Ishikawa (cell line): ENCODE measurements at regions not wholly inside any gene's neighbourhood (a gene's known extent, or its start where the extent isn't known, plus 50 kb on each side); places are given as distances from the start of the nearest gene placed in this dataset.

Experiments used
- CEBPB ChIP-seq: IDR thresholded peaks from 2 replicates; pipeline ENCODE4 v1.6.1; 2012
- CREB1 ChIP-seq: IDR thresholded peaks from 2 replicates; pipeline ENCODE4 v1.6.1; 2012; ENCODE audit warnings: low read depth
- EGR1 ChIP-seq: IDR thresholded peaks from 2 replicates; pipeline ENCODE4 v1.6.1; 2012
- EP300 ChIP-seq: IDR thresholded peaks from 2 replicates; pipeline ENCODE4 v1.6.1; 2012; ENCODE audit warnings: borderline replicate concordance
- FOXM1 ChIP-seq: IDR thresholded peaks from 2 replicates; pipeline ENCODE4 v1.6.1; 2012; ENCODE audit warnings: low read depth, borderline replicate concordance
- MAX ChIP-seq: IDR thresholded peaks from 2 replicates; pipeline ENCODE4 v1.6.1; 2012
- NFIC ChIP-seq: IDR thresholded peaks from 2 replicates; pipeline ENCODE4 v1.6.1; 2012
- RAD21 ChIP-seq: IDR thresholded peaks from 2 replicates; pipeline ENCODE4 v1.6.1; 2012; ENCODE audit warnings: low read depth
- TAF1 ChIP-seq: IDR thresholded peaks from 2 replicates; pipeline ENCODE4 v1.6.1; 2012; ENCODE audit warnings: low read depth, mild to moderate bottlenecking
- TCF12 ChIP-seq: IDR thresholded peaks from 2 replicates; pipeline ENCODE4 v1.6.1; 2012; ENCODE audit warnings: low read depth
- TEAD4 ChIP-seq: IDR thresholded peaks from 2 replicates; pipeline ENCODE4 v1.6.1; 2012
- USF1 ChIP-seq: IDR thresholded peaks from 2 replicates; pipeline ENCODE4 v1.6.1; 2012
- YY1 ChIP-seq: IDR thresholded peaks from 2 replicates; pipeline ENCODE4 v1.6.1; 2012; ENCODE audit warnings: low read depth
- ZBTB7A ChIP-seq: IDR thresholded peaks from 2 replicates; pipeline ENCODE4 v1.6.1; 2012; ENCODE audit warnings: low read depth
- TF ChIP-seq, protein P1 (sequence below): IDR thresholded peaks from 2 replicates; pipeline ENCODE4 v1.6.1; 2012; ENCODE audit warnings: low read depth, mild to moderate bottlenecking

DNA sequence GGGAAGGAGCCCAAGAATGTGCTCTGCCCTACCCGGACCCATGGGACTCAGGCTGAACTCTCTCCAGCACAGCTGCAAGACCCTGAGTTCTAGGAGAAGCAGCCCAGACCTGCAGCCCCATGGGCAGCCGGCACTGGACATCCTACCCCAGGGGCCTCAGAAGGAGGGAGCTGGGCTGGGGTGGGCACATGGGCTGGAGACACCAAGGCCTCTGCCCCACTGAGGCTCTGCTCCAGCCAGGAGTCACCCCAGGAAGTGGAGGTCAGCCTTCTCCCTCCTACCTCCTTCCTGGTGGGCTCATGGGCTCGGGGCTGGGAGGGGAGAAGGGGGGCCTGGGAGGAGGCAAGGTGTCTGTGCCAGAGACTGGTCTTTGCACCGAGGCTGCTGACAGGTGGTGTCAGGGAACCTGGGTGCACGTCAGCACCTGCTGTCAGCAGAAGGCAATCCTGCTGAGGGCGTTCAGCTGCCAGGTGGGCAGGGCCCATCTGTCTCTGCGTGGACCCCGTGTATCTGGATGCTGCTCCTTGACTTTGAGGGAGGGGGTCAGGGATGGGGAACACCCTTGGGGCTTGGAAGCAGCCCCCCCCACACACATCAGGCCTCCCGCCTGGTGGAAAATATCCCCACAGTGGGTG, 95.2 kb downstream of the PDGFA start:
- TF ChIP-seq USF1 (no peak), EGR1 (no peak), CREB1 (no peak), EP300 (no peak), RAD21 (no peak), YY1 (no peak), TAF1 (no peak), ZBTB7A (no peak)
- TF ChIP-seq, protein P1, sequence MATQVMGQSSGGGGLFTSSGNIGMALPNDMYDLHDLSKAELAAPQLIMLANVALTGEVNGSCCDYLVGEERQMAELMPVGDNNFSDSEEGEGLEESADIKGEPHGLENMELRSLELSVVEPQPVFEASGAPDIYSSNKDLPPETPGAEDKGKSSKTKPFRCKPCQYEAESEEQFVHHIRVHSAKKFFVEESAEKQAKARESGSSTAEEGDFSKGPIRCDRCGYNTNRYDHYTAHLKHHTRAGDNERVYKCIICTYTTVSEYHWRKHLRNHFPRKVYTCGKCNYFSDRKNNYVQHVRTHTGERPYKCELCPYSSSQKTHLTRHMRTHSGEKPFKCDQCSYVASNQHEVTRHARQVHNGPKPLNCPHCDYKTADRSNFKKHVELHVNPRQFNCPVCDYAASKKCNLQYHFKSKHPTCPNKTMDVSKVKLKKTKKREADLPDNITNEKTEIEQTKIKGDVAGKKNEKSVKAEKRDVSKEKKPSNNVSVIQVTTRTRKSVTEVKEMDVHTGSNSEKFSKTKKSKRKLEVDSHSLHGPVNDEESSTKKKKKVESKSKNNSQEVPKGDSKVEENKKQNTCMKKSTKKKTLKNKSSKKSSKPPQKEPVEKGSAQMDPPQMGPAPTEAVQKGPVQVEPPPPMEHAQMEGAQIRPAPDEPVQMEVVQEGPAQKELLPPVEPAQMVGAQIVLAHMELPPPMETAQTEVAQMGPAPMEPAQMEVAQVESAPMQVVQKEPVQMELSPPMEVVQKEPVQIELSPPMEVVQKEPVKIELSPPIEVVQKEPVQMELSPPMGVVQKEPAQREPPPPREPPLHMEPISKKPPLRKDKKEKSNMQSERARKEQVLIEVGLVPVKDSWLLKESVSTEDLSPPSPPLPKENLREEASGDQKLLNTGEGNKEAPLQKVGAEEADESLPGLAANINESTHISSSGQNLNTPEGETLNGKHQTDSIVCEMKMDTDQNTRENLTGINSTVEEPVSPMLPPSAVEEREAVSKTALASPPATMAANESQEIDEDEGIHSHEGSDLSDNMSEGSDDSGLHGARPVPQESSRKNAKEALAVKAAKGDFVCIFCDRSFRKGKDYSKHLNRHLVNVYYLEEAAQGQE = no peak

DNA sequence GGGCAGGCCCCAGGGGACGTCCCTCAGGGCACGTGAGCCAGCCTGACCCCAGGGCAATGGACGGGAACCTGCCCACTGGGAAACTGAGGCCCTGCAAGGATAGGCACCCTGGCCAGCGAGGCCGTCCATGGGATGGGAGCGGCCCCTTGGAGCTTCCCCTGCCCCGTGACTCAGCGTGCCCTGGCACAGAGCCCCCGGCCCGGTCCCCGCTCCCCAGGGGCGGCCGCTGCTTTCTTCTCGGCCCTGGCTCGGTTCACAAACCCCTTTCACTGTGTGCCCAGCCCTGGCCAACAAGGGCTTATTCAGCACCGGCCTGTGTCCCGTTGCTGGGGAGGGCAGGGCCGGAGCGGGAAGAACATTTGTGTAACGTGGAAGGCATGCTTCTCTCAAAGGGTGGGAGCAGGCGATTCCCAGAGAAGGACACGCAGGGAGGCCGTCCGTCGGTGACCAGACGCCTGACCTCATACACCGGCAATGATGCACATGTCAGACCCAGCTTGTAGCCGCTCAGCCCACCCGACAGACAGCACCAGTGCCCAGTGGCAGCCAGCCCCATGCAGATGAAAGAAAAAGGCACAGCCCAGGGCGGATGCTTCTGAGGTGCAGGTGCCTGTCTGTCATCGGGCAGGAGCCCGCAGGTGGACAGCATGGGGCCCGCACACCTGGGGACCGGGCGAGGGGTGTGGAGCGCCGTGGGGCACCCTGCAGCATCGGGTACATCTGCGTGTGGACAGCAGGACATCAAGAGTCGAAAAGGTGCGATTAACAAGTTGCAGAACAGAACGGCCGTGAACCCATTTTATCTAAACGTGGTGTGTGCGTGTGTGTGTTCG, 94.5 kb downstream of the PDGFA start:
- TF ChIP-seq EP300 (no peak), MAX (no peak), USF1 (no peak), NFIC (no peak), TAF1 (no peak), ZBTB7A (no peak), TCF12 (no peak), CEBPB (no peak), FOXM1 (no peak), CREB1 (no peak), RAD21 (no peak), TEAD4 (no peak), YY1 (no peak), EGR1 (no peak)
- TF ChIP-seq, protein P1 = no peak

DNA sequence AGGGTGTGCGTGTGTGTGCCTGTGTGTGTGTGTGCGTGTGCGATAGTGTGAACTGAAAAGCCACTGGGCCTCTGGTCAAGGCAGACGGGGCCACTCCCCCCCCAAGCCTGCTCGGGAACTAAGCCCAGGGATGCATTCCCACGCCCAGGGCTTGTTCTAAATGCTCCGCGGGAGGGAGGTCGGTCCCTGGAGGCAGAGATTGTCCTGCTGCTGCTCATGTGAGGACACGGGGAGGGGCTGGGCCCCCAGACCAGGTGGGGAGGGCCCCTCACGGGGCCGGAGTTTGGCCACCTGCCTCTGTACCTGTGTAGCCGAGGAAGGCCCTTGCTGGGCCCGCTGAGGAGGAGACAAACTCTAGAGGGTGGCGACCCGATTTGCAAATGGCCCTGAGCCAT, 93.9 kb downstream of the PDGFA start:
- TF ChIP-seq FOXM1 = no peak
- TF ChIP-seq, protein P1 = no peak
- no peak for TF ChIP-seq ZBTB7A
- TF ChIP-seq USF1 = no peak

DNA sequence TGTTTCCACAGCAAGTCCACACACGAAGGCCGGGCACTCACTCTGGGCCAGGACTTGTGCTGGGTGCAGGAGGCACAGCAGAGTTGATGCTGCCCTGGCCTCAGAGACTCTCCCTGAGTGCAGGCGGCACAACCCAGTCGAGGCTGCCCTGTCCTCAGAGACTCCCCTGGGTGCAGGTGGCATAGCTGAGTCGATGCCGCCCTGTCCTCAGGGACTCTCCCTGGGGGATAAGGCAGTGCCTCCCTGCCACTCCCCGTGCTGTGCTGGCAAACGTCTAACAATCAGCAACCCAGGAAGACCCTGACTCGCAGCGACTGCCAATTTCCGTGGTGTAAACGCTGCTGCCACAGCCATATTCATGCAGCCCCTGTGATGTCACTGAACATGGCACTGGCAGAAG, 93.1 kb downstream of the PDGFA start:
- no peak for TF ChIP-seq MAX
- TF ChIP-seq EGR1 = no peak
- TF ChIP-seq TAF1 = no peak
